SHP77 (cell line): ENCODE measurements at regions not wholly inside any gene's neighbourhood (a gene's known extent, or its start where the extent isn't known, plus 50 kb on each side); places are given as distances from the start of the nearest gene placed in this dataset.
"Not testable (repeated sequence)": the region's sequence is repeated elsewhere in the genome, so short reads cannot be mapped to it uniquely, and the experiment has no call there.

Experiments
- DNase-seq, 2 experiments: peaks; one replicate each; lab custom pipeline; 2025; lab: John Stamatoyannopoulos, UW

- DNase-seq = no peak
Measured at GRCh38 chr15:31217566-31218270, 108.9 kb upstream of the KLF13 start.

GRCh38 chr15:31219221-31219620 lies 107.4 kb upstream of the KLF13 start:
- DNase-seq = no peak

- peak in 1 of 2 experiments; percentile 40 for DNase-seq
Measured at GRCh38 chr15:31221936-31222515, 104.6 kb upstream of the KLF13 start.

- DNase-seq = no peak
Measured at GRCh38 chr15:31222773-31223341, 103.8 kb upstream of the KLF13 start.

- DNase-seq = no peak
Measured at GRCh38 chr15:31223478-31224350, 102.9 kb upstream of the KLF13 start.

GRCh38 chr15:31224661-31225060 lies 102.0 kb upstream of the KLF13 start:
- DNase-seq = not testable (repeated sequence)

GRCh38 chr15:31225356-31225955 lies 101.2 kb upstream of the KLF13 start:
- no peak for DNase-seq

- no peak for DNase-seq
Measured at GRCh38 chr15:31226021-31226420, 100.6 kb upstream of the KLF13 start.

- no peak for DNase-seq
Measured at GRCh38 chr15:31227235-31227634, 99.4 kb upstream of the KLF13 start.

GRCh38 chr15:31228011-31228484 lies 98.6 kb upstream of the KLF13 start:
- DNase-seq = no peak

GRCh38 chr15:31228980-31229826 lies 97.4 kb upstream of the KLF13 start:
- peak; percentile 23 to 51 for DNase-seq

GRCh38 chr15:31230630-31231485 lies 95.8 kb upstream of the KLF13 start:
- DNase-seq = no peak

GRCh38 chr15:31234815-31235214 lies 91.8 kb upstream of the KLF13 start:
- no peak for DNase-seq

GRCh38 chr15:31235311-31236183 lies 91.1 kb upstream of the KLF13 start:
- peak; percentile 55 to 72 for DNase-seq

- peak; percentile 87 to 90 for DNase-seq
Measured at GRCh38 chr15:31236184-31237042, 90.2 kb upstream of the KLF13 start.

GRCh38 chr15:31237043-31237324 lies 89.7 kb upstream of the KLF13 start:
- DNase-seq = no peak

GRCh38 chr15:31238906-31239305 lies 87.7 kb upstream of the KLF13 start:
- no peak for DNase-seq

GRCh38 chr15:31239409-31239808 lies 87.2 kb upstream of the KLF13 start:
- no peak for DNase-seq
